ENCODE measurements at regions not wholly inside any gene's neighbourhood (a gene's known extent, or its start where the extent isn't known, plus 50 kb on each side); places are given as distances from the start of the nearest gene placed in this dataset.

DNA sequence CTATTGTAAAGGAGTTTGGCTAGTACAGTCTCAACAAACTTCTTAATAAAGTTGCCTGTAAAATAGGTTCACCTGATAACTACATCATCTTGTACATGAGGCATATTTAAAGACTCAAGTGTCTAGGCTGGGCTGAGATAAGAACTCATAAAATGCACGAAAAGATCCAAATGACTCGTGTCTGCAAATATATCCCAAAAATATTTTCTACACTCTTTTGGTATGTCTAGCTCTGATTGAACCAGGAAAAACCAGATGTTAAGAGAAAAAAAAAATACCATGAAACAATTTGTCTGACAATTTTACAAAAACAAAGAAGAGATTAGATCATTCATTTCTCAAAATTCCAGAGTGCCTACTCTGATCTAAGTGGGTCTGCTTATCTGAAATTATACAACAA lies 166.9 kb upstream of the OSR1 start:
- H3K23me2 ChIP-seq (ENCODE audit: insufficient read length, low read depth, low read length, poor library complexity, severe bottlenecking), result no peaks in the 10 kb centered on the region
- TF ChIP-seq CTCF (conservative IDR thresholded peaks at IDR 0.05), result no peak
- Mint-ChIP-seq H3K36me3 (ENCODE audit: insufficient read depth in 1 of 3, low read depth in 3 of 3) (no peaks in the 10 kb centered on the region), H3K27me3 (ENCODE audit: low read depth) (peaks cover 2% of the 10 kb centered on the region; the same call in 1 of the 2 replicates), H3K4me1 (peaks cover 4 to 9% of the 10 kb centered on the region in 2 experiments; a peak in 2 of 4 replicates), H3K4me3 (no peak overlapping the region), H3K27ac (no peak overlapping the region), H3K9me3 (no peaks in the 10 kb centered on the region)
- no peak overlapping the region for H3T11ph ChIP-seq (ENCODE audit: low read length)
- H4K5ac ChIP-seq (ENCODE audit: insufficient read length, low read depth, low read length), result no peak overlapping the region
- H2BK20ac ChIP-seq (ENCODE audit: low read depth, low read length, poor library complexity, severe bottlenecking), result no peak overlapping the region
- H3K23ac ChIP-seq (ENCODE audit: insufficient read length, low read depth, low read length), result no peak overlapping the region
- no peaks in the 10 kb centered on the region for H4K20me1 ChIP-seq (ENCODE audit: control insufficient read depth, insufficient read depth, insufficient read length)
- H2BK120ac ChIP-seq (ENCODE audit: low read depth, low read length, poor library complexity, severe bottlenecking), result no peak overlapping the region
- no peaks in the 10 kb centered on the region for H3K79me1 ChIP-seq (ENCODE audit: insufficient read depth, low read depth, low read length, poor library complexity, severe bottlenecking)
- H3K9me3 ChIP-seq (ENCODE audit: control insufficient read depth, low read depth, low read length), result no peaks in the 10 kb centered on the region
- no peak overlapping the region for H3K9ac ChIP-seq (ENCODE audit: extremely low read depth, insufficient read length, low read length)
- H2AFZ ChIP-seq (ENCODE audit: low read length), result no peak overlapping the region
- H2BK15ac ChIP-seq (ENCODE audit: low read depth, low read length), result no peak overlapping the region
- no peak for DNase-seq
- no peak overlapping the region for H3K4ac ChIP-seq (ENCODE audit: low read depth, low read length)
- H3K56ac ChIP-seq (ENCODE audit: insufficient read length, low read depth, low read length), result no peak overlapping the region
- H3K4me1 ChIP-seq (ENCODE audit: insufficient read depth, low read length), result no peaks in the 10 kb centered on the region
- H3K79me2 ChIP-seq (ENCODE audit: insufficient read depth, low read length), result no peaks in the 10 kb centered on the region
- no peak overlapping the region for H2AK5ac ChIP-seq (ENCODE audit: insufficient read length, low read length)
- no peaks in the 10 kb centered on the region for H3K27me3 ChIP-seq (ENCODE audit: insufficient read depth, low read length)
- H4K91ac ChIP-seq (ENCODE audit: insufficient read length, low read depth, low read length), result no peak overlapping the region
- no peak overlapping the region for H3K27ac ChIP-seq (ENCODE audit: insufficient read length, low read depth, low read length)
- WGBS (ENCODE audit: extremely low coverage, insufficient read length, low lambda C conversion rate), result no CpG with 5 or more reads among the region's 2 CpGs
- no peak overlapping the region for H3K4me2 ChIP-seq (ENCODE audit: insufficient read depth, insufficient read length, low read length)
- no peak overlapping the region for H2BK5ac ChIP-seq (ENCODE audit: insufficient read length, low read length)
- H4K8ac ChIP-seq (replicated peaks; ENCODE audit: insufficient read length, low read depth, low read length), result no peak overlapping the region
- no peak overlapping the region for H3K18ac ChIP-seq (ENCODE audit: insufficient read length, low read depth, low read length)
- no peak overlapping the region for H2BK12ac ChIP-seq (ENCODE audit: insufficient read length, low read depth, low read length)
- H3K14ac ChIP-seq (ENCODE audit: insufficient read depth, low read length), result no peak overlapping the region

All from H9 (cell line).